HCT116 (cell line): ENCODE measurements at regions not wholly inside any gene's neighbourhood (a gene's known extent, or its start where the extent isn't known, plus 50 kb on each side); places are given as distances from the start of the nearest gene placed in this dataset.

Experiments
- ATAC-seq: fragments of 200-7000 bp; cut with Tn5 transposase; 2 replicates; pipeline ENCODE4 v1.9.1; 2020; ENCODE audit warnings: mild to moderate bottlenecking, moderate library complexity
- BruUV-seq: library from RNA; stranded (reverse); fragments of 400-500 nt; replicated peaks from 2 replicates; lab custom pipeline; 2021; lab: Mats Ljungman, UMichigan
- CTCF ChIA-PET: fragments of 300-600 bp; sonication (Branson Sonifier 250); formaldehyde crosslinking; loops from one replicate; lab custom pipeline; 2021; ENCODE audit warnings: antibody characterized with exemption; lab: Charles Lee
- POLR2A ChIA-PET: fragments of 300-600, 350-600 bp; sonication (Branson Sonifier 250); formaldehyde crosslinking; loops from one replicate; lab custom pipeline; 2021; ENCODE audit warnings: antibody characterized with exemption; lab: Charles Lee
- RAD21 ChIA-PET, 2 experiments: fragments of 300-600 bp; sonication (Branson Sonifier 250); formaldehyde crosslinking; loops; one replicate each; lab custom pipeline; 2023; ENCODE audit warnings: low total read pairs in 2 of 2; ENCODE audit not compliant: uncharacterized antibody in 2 of 2, unreplicated experiment in 2 of 2, low non-redundant PET in 1 of 2; lab: Charles Lee
- DNase-seq: peaks from one replicate; pipeline ENCODE4 v3.0.0-alpha.2; 2010; ENCODE audit warnings: low read depth, low spot score
- H2AFZ ChIP-seq: fragments of 200-600 bp; shearing (Covaris generic), sonication (generic); 2 replicates; pipeline ENCODE4 v1.6.1; 2017; ENCODE audit warnings: low read depth, mixed run types, mixed read lengths, antibody characterized with exemption, low read length; ENCODE audit not compliant: poor library complexity, severe bottlenecking
- H3K27ac ChIP-seq: 2 replicates; pipeline ENCODE4 v1.5.1; 2012; ENCODE audit warnings: low read depth, low read length
- H3K27me3 ChIP-seq: fragments of 200-600 bp; sonication (generic); 2 replicates; pipeline ENCODE4 v1.6.1; 2016; ENCODE audit warnings: mixed run types, low read length, mixed read lengths; ENCODE audit not compliant: insufficient read depth
- H3K36me3 ChIP-seq, 2 experiments: fragments of 200-500 bp in 1 of 2; fragments of 200-600 bp in 1 of 2; sonication (Bioruptor generic) in 1 of 2; sonication (generic) in 1 of 2; 2 replicates each; pipeline versions ENCODE4 v1.5.1 to v1.6.1; 2014 to 2016; ENCODE audit warnings: low read length in 2 of 2, inconsistent platforms in 1 of 2, mixed read lengths in 1 of 2, mixed run types in 1 of 2; ENCODE audit not compliant: insufficient read depth in 2 of 2, control insufficient read depth in 1 of 2
- H3K4me1 ChIP-seq, 2 experiments: fragments of 200-600 bp in 1 of 2; sonication (generic) in 1 of 2; 2 replicates each; pipeline versions ENCODE4 v1.5.1 to v1.6.1; 2012 to 2017; ENCODE audit warnings: low read length in 2 of 2, inconsistent platforms in 1 of 2, mild to moderate bottlenecking in 1 of 2, mixed read lengths in 1 of 2, mixed run types in 1 of 2, moderate library complexity in 1 of 2; ENCODE audit not compliant: insufficient read depth in 2 of 2, control insufficient read depth in 1 of 2
- H3K4me2 ChIP-seq: fragments of 200-600 bp; sonication (generic); 2 replicates; pipeline ENCODE4 v1.6.1; 2017; ENCODE audit warnings: mixed run types, low read length, mixed read lengths
- H3K4me3 ChIP-seq, 2 experiments: fragments of 200-600 bp in 1 of 2; sonication (generic) in 1 of 2; replicated peaks in 1 of 2; 2 replicates each; pipeline ENCODE4 v1.5.1; 2011 to 2016; ENCODE audit warnings: low read length in 2 of 2, control low read depth in 1 of 2, low read depth in 1 of 2, mild to moderate bottlenecking in 1 of 2, mixed read lengths in 1 of 2, mixed run types in 1 of 2
- H3K79me2 ChIP-seq: fragments of 200-600 bp; sonication (generic); 2 replicates; pipeline ENCODE4 v1.6.1; 2017; ENCODE audit warnings: mild to moderate bottlenecking, mixed run types, low read length, moderate library complexity, mixed read lengths; ENCODE audit not compliant: insufficient read depth
- H3K9ac ChIP-seq: fragments of 200-600 bp; sonication (generic); 2 replicates; pipeline ENCODE4 v1.6.1; 2016; ENCODE audit warnings: low read length, mixed read lengths
- H3K9me2 ChIP-seq: fragments of 200-600 bp; sonication (generic), shearing (Covaris generic); 2 replicates; pipeline ENCODE4 v1.6.1; 2017; ENCODE audit warnings: mixed run types, mild to moderate bottlenecking, moderate library complexity; ENCODE audit not compliant: insufficient read depth
- H3K9me3 ChIP-seq, 2 experiments: fragments of 200-500 bp in 1 of 2; fragments of 200-600 bp in 1 of 2; sonication (Bioruptor generic) in 1 of 2; sonication (generic) in 1 of 2; 2 replicates each; pipeline ENCODE4 v1.6.1; 2014 to 2017; ENCODE audit warnings: low read length in 2 of 2, mixed read lengths in 2 of 2, inconsistent platforms in 1 of 2, low read depth in 1 of 2, mild to moderate bottlenecking in 1 of 2, mixed run types in 1 of 2, moderate library complexity in 1 of 2; ENCODE audit not compliant: control insufficient read depth in 1 of 2, insufficient read depth in 1 of 2
- H4K20me1 ChIP-seq: fragments of 200-600 bp; sonication (generic), shearing (Covaris generic); 2 replicates; pipeline ENCODE4 v1.6.1; 2017; ENCODE audit warnings: mixed run types, mild to moderate bottlenecking, moderate library complexity; ENCODE audit not compliant: insufficient read depth
- ATF3 ChIP-seq: IDR thresholded peaks from 2 replicates; pipeline ENCODE4 v1.6.1; 2012
- CBX3 ChIP-seq: IDR thresholded peaks from 2 replicates; pipeline ENCODE4 v1.6.1; 2012; ENCODE audit warnings: low read depth
- CEBPB ChIP-seq: IDR thresholded peaks from 2 replicates; pipeline ENCODE4 v1.6.1; 2012; ENCODE audit warnings: low read depth
- CTCF ChIP-seq, 3 experiments: fragments of 200-600 bp in 1 of 3; sonication (generic) in 1 of 3; IDR thresholded peaks in 2 of 3; conservative IDR thresholded peaks in 1 of 3; 2 replicates each; pipeline ENCODE4 v1.5.1; 2012 to 2017; ENCODE audit warnings: low read depth in 2 of 3, low read length in 2 of 3, antibody characterized with exemption in 1 of 3, borderline replicate concordance in 1 of 3, control low read depth in 1 of 3, mild to moderate bottlenecking in 1 of 3, mixed read lengths in 1 of 3, mixed run types in 1 of 3, moderate library complexity in 1 of 3; ENCODE audit not compliant: insufficient read depth in 1 of 3
- EGR1 ChIP-seq: IDR thresholded peaks from 2 replicates; pipeline ENCODE4 v1.6.1; 2012; ENCODE audit warnings: low read depth
- ELF1 ChIP-seq: IDR thresholded peaks from 2 replicates; pipeline ENCODE4 v1.6.1; 2012; ENCODE audit warnings: low read depth, borderline replicate concordance
- EZH2 ChIP-seq: fragments of 200-600 bp; sonication (generic); IDR thresholded peaks from 2 replicates; pipeline ENCODE4 v1.6.1; 2017; ENCODE audit warnings: antibody characterized with exemption, mixed run types
- FOSL1 ChIP-seq: IDR thresholded peaks from 2 replicates; pipeline ENCODE4 v1.6.1; 2012; ENCODE audit warnings: low read depth
- JUND ChIP-seq: IDR thresholded peaks from 2 replicates; pipeline ENCODE4 v1.6.1; 2012
- MAX ChIP-seq: IDR thresholded peaks from 2 replicates; pipeline ENCODE4 v1.6.1; 2012
- POLR2A ChIP-seq: IDR thresholded peaks from 2 replicates; pipeline ENCODE4 v1.7.0; 2011; ENCODE audit warnings: borderline replicate concordance; ENCODE audit not compliant: insufficient read depth, insufficient read length; ENCODE audit errors: extremely low read depth
- RAD21 ChIP-seq: IDR thresholded peaks from 2 replicates; pipeline ENCODE4 v1.6.1; 2012; ENCODE audit warnings: low read depth, mild to moderate bottlenecking
- REST ChIP-seq: IDR thresholded peaks from 2 replicates; pipeline ENCODE4 v1.6.1; 2012; ENCODE audit warnings: low read depth
- SIN3A ChIP-seq: IDR thresholded peaks from 2 replicates; pipeline ENCODE4 v1.6.1; 2012; ENCODE audit warnings: low read depth
- SP1 ChIP-seq: IDR thresholded peaks from 2 replicates; pipeline ENCODE4 v1.6.1; 2012; ENCODE audit warnings: low read depth
- ZBTB33 ChIP-seq: IDR thresholded peaks from 2 replicates; pipeline ENCODE4 v1.6.1; 2011; ENCODE audit warnings: mild to moderate bottlenecking, low read length, moderate library complexity; ENCODE audit not compliant: insufficient replicate concordance; ENCODE audit errors: extremely low read depth
- ZFX ChIP-seq: fragments of 450-650 bp; IDR thresholded peaks from 2 replicates; pipeline ENCODE4 v1.6.1; 2017
- ZNF274 ChIP-seq: fragments of 200-500 bp; sonication (Bioruptor generic); IDR thresholded peaks from 2 replicates; pipeline ENCODE4 v1.6.1; 2014; ENCODE audit warnings: mild to moderate bottlenecking, low read depth, low read length, inconsistent platforms
- intact Hi-C: fragments of 100-400 bp; cut with micrococcal nuclease; formaldehyde crosslinking; loops from 2 replicates; pipeline ENCODE4 v1.10.0; 2022

- RAD21 ChIA-PET: no interaction called here
- no peaks in the 10 kb centered on the region for H3K9me3 ChIP-seq
- no peaks in the 10 kb centered on the region for H3K9me2 ChIP-seq
- DNase-seq (no peak), ATAC-seq (no peak)
- BruUV-seq: no TSS peak
- no peak overlapping the region for H3K4me3 ChIP-seq
- no peak overlapping the region for H3K4me2 ChIP-seq
- H2AFZ ChIP-seq: no peak overlapping the region
- H3K27ac ChIP-seq: no peak overlapping the region
- POLR2A ChIA-PET: no interaction called here
- intact Hi-C loops: no loop called here
- H4K20me1 ChIP-seq: no peaks in the 10 kb centered on the region
- no peaks in the 10 kb centered on the region for H3K79me2 ChIP-seq
- H3K36me3 ChIP-seq: no peaks in the 10 kb centered on the region
- CTCF ChIA-PET: no interaction called here
- TF ChIP-seq SP1: no peak
- TF ChIP-seq ELF1: no peak
- no peak for TF ChIP-seq REST
- no peak for TF ChIP-seq FOSL1
- TF ChIP-seq ZBTB33: no peak
- no peak for TF ChIP-seq POLR2A
- no peak for TF ChIP-seq SIN3A
- TF ChIP-seq CTCF (IDR thresholded peaks at IDR 0.05 in 2 of 3, conservative IDR thresholded peaks at IDR 0.05 in 1 of 3; ENCODE audit: borderline replicate concordance in 1 of 3, insufficient read depth in 1 of 3, low read depth in 2 of 3, low read length in 2 of 3): no peak
- no peak for TF ChIP-seq EGR1
- TF ChIP-seq RAD21: no peak
- TF ChIP-seq MAX: no peak
- TF ChIP-seq JUND: no peak
- no peak for TF ChIP-seq CBX3
- no peak for TF ChIP-seq ATF3
- TF ChIP-seq CEBPB: no peak
- TF ChIP-seq ZFX: no peak
- no peak for TF ChIP-seq EZH2
- TF ChIP-seq ZNF274: no peak
- H3K9ac ChIP-seq: no peak overlapping the region
- no peaks in the 10 kb centered on the region for H3K27me3 ChIP-seq
- H3K4me1 ChIP-seq: no peaks in the 10 kb centered on the region
Observed at GRCh38 chr3:178010306-178010705, 525.9 kb upstream of the KCNMB2 start.
